Ascending aorta (tissue), 2 donors: ENCODE measurements at regions not wholly inside any gene's neighbourhood (a gene's known extent, or its start where the extent isn't known, plus 50 kb on each side); places are given as distances from the start of the nearest gene placed in this dataset.
A peak's percentile ranks its signal among the peaks of the same experiment; 100 is the strongest.
"Not testable (repeated sequence)": the region's sequence is repeated elsewhere in the genome, so short reads cannot be mapped to it uniquely, and the experiment has no call there.

Experiments used
- DNase-seq, 2 donors: peaks; one replicate each; pipeline ENCODE4 v3.0.0-alpha.2; 2019; ENCODE audit warnings: low spot score in 2 of 2
- H3K27ac ChIP-seq, 2 donors: fragments of 200-600 bp; sonication (generic); one replicate each; pipeline ENCODE4 v1.5.1; 2016 to 2017; ENCODE audit warnings: mild to moderate bottlenecking in 1 of 2
- H3K27me3 ChIP-seq: fragments of 200-600 bp; sonication (generic); one replicate; pipeline ENCODE4 v1.5.1; 2017
- H3K36me3 ChIP-seq, 2 donors: fragments of 200-600 bp; sonication (generic); one replicate each; pipeline ENCODE4 v1.5.1; 2016
- H3K4me1 ChIP-seq, 2 donors: fragments of 200-600 bp; sonication (generic); one replicate each; pipeline ENCODE4 v1.5.1; 2016 to 2017; ENCODE audit warnings: mild to moderate bottlenecking in 1 of 2
- H3K4me3 ChIP-seq, 2 donors: fragments of 200-600 bp; sonication (generic); one replicate each; pipeline ENCODE4 v1.5.1; 2016 to 2017; ENCODE audit warnings: mild to moderate bottlenecking in 1 of 2
- H3K9me3 ChIP-seq, 2 donors: fragments of 200-600 bp; sonication (generic); one replicate each; pipeline ENCODE4 v1.5.1; 2016
- intact Hi-C: fragments of 100-400 bp; cut with DNase I; formaldehyde crosslinking; loops from one replicate; pipeline ENCODE4 v1.15.1; 2023
- TF ChIP-seq, protein P1 (sequence below), 3 experiments: fragments of 200-600 bp in 2 of 3; fragments of 450-650 bp in 1 of 3; sonication (generic) in 2 of 3; IDR thresholded peaks; one replicate each; pipeline ENCODE4 v1.5.1; 2016 to 2019; ENCODE audit warnings: antibody characterized with exemption in 3 of 3, mild to moderate bottlenecking in 1 of 3, moderate library complexity in 1 of 3

DNA sequence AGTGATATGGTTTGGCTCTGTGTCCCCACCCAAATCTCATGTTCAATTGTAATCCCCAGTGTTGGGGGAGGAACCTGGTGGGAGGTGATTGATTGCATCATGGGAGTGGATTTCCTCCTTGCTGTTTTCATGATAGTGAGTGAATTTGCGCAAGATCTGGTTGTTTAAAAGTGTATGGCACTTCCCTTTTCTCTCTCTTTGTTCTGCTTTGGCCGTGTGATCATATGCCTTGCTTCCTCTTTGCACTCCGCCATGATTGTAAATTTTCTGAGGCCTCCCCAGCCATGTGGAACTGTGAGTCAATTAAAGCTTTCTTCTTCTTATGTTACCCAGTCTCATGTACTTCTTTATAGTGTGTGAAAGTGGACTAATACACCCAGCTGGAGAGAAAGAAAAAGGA lies 113.0 kb upstream of the AADAT start:
- Histone ChIP-seq H3K4me1 (no peaks in the 10 kb centered on the region), H3K4me3 (no peak overlapping the region), H3K27me3 (no peaks in the 10 kb centered on the region), H3K36me3 (no peaks in the 10 kb centered on the region), H3K27ac (no peak overlapping the region), H3K9me3 (no peaks in the 10 kb centered on the region)
- TF ChIP-seq, protein P1, sequence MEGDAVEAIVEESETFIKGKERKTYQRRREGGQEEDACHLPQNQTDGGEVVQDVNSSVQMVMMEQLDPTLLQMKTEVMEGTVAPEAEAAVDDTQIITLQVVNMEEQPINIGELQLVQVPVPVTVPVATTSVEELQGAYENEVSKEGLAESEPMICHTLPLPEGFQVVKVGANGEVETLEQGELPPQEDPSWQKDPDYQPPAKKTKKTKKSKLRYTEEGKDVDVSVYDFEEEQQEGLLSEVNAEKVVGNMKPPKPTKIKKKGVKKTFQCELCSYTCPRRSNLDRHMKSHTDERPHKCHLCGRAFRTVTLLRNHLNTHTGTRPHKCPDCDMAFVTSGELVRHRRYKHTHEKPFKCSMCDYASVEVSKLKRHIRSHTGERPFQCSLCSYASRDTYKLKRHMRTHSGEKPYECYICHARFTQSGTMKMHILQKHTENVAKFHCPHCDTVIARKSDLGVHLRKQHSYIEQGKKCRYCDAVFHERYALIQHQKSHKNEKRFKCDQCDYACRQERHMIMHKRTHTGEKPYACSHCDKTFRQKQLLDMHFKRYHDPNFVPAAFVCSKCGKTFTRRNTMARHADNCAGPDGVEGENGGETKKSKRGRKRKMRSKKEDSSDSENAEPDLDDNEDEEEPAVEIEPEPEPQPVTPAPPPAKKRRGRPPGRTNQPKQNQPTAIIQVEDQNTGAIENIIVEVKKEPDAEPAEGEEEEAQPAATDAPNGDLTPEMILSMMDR (IDR thresholded peaks at IDR 0.05) = no peak
- intact Hi-C loops = no loop called here
- DNase-seq = no peak

DNA sequence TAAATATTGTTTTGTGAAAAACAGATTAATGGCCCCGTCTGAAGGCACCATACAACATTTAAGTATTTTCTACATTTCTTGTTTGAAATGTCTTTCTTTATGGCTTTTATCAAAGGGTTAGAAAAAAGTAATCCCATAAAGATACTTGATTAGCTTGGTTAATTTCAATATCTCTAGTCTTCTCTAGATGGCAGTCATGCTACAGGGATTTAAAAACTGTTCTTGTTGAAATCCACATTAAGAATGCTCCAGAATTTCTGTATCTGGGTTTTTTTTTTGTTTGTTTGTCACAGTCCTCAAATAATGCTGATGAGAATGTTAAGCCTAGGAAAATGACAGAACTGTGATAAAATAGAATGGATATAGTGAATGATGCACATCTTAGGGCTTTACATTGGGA lies 109.0 kb upstream of the AADAT start:
- Histone ChIP-seq H3K27me3 (no peaks in the 10 kb centered on the region), H3K27ac (no peak overlapping the region), H3K9me3 (no peaks in the 10 kb centered on the region), H3K36me3 (no peaks in the 10 kb centered on the region), H3K4me3 (no peak overlapping the region), H3K4me1 (no peaks in the 10 kb centered on the region)
- DNase-seq = no peak
- TF ChIP-seq, protein P1 (IDR thresholded peaks at IDR 0.05) = peak in 1 of 3 experiments; percentile 33
- intact Hi-C loops = no loop called here

DNA sequence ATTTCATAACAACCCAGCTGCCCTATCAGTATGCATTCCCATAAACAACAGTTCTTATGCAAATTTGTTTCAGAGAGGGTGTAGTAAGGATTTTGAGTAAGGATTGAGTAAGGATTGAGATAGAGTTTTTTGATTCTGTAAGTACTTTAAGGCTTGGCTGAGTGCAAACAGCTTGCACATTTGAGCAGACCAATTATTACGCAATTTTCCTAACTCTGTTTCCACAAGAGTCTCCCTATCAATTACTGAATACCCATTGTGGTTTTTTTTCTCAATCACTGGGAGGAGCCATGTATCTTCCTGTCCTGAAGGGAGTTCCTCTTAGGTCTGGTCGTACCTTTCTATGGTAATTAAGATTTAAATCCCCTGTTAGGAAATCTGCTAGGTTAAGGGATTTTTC lies 105.0 kb upstream of the AADAT start:
- H3K27me3 ChIP-seq, H3K4me3 ChIP-seq, intact Hi-C loops, H3K36me3 ChIP-seq, H3K27ac ChIP-seq, H3K4me1 ChIP-seq, DNase-seq, H3K9me3 ChIP-seq: not testable (repeated sequence)

DNA sequence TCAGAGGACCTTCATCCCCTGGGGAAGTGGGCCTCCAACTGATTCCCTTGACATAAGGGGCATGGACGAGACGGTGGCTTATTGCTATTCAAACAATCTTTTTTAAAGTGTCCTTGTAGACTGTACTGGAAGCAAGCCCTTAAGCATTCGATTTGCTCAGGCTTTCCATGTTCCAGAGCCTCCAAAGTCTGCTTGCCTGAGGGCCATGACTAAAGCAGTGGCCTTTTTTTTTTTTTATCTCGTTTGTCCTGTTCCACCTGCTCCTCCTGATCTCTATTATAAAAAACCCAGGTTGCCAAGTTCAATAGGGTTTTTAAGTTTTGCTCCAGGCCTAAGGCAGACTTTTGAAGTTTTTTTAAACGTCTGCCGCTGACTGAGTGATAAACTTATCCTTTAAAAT lies 103.7 kb upstream of the AADAT start:
- H3K27ac ChIP-seq = no peak overlapping the region
- H3K4me3 ChIP-seq = no peak overlapping the region
- no peaks in the 10 kb centered on the region for H3K27me3 ChIP-seq
- DNase-seq = no peak
- no peaks in the 10 kb centered on the region for H3K4me1 ChIP-seq
- no peaks in the 10 kb centered on the region for H3K36me3 ChIP-seq
- TF ChIP-seq, protein P1 (IDR thresholded peaks at IDR 0.05) = no peak
- H3K9me3 ChIP-seq = no peaks in the 10 kb centered on the region
- intact Hi-C loops = no loop called here

DNA sequence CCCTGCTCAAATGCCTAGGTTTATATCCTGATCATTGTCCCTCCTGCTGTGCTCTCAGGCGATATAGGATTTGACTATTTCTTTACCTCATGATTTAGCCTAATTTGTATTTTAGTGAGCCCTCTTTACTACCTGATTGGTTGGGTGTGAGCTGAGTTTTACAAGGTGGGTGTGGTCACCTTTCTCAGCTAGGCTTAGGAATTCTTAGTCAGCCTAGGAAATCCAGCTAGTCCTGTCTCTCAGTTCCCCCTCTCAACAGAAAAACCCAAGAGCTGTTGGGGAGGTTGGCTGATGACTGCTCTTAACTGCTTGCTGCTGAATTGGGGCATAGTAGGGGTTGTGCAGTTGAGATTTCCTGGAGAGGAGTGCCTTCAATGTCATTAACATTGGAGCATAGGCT lies 100.5 kb upstream of the AADAT start:
- Histone ChIP-seq H3K9me3 (no peaks in the 10 kb centered on the region), H3K4me1 (no peaks in the 10 kb centered on the region), H3K27ac (no peak overlapping the region), H3K27me3 (no peaks in the 10 kb centered on the region), H3K4me3 (no peak overlapping the region), H3K36me3 (no peaks in the 10 kb centered on the region)
- intact Hi-C loops = no loop called here
- TF ChIP-seq, protein P1 (IDR thresholded peaks at IDR 0.05) = no peak
- DNase-seq = no peak

DNA sequence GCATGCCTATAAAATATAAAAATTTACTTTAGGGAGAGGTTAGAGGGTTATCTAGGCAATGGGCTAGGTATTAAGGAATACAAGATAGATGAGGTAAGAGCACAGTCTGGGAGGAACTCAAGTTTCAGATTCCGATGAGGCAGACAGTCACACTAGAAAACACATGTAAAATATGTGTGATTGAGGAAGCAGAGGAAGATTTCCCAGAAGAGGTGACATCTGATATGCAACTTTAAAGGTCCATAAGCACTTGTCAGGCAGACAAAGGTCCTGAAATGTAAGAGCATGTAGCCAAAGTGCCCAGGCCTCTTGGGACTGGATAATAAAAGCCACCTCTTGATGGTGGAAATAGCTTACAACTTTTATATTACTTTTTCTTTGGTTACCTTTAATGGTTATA lies 81.1 kb upstream of the AADAT start:
- no peaks in the 10 kb centered on the region for H3K9me3 ChIP-seq
- no peak overlapping the region for H3K4me3 ChIP-seq
- H3K27me3 ChIP-seq = no peaks in the 10 kb centered on the region
- TF ChIP-seq, protein P1 (IDR thresholded peaks at IDR 0.05) = no peak
- H3K4me1 ChIP-seq = no peaks in the 10 kb centered on the region
- no peak for DNase-seq
- intact Hi-C loops = no loop called here
- no peaks in the 10 kb centered on the region for H3K36me3 ChIP-seq
- no peak overlapping the region for H3K27ac ChIP-seq
